Panc1 (cell line): ENCODE measurements at regions not wholly inside any gene's neighbourhood (a gene's known extent, or its start where the extent isn't known, plus 50 kb on each side); places are given as distances from the start of the nearest gene placed in this dataset.

ENCODE experiments used
- CTCF ChIP-seq: fragments of 450-650 bp; IDR thresholded peaks from 2 replicates; pipeline ENCODE4 v1.5.1; 2017; ENCODE audit warnings: mild to moderate bottlenecking
- POLR2AphosphoS5 ChIP-seq: IDR thresholded peaks from 2 replicates; pipeline ENCODE4 v1.6.1; 2012; ENCODE audit warnings: mild to moderate bottlenecking, low read depth, low read length, moderate library complexity
- TF ChIP-seq, protein P1 (sequence below), 2 experiments: IDR thresholded peaks; 2 replicates each; pipeline ENCODE4 v1.6.1; 2011 to 2012; ENCODE audit warnings: low read depth in 2 of 2, control low read depth in 1 of 2, low read length in 1 of 2, mild to moderate bottlenecking in 1 of 2, moderate library complexity in 1 of 2; ENCODE audit not compliant: insufficient read depth in 1 of 2

GRCh38 chr20:22810626-22811569 lies 224.2 kb upstream of the SSTR4 start:
- TF ChIP-seq CTCF (no peak), POLR2AphosphoS5 (no peak)
- TF ChIP-seq, protein P1, sequence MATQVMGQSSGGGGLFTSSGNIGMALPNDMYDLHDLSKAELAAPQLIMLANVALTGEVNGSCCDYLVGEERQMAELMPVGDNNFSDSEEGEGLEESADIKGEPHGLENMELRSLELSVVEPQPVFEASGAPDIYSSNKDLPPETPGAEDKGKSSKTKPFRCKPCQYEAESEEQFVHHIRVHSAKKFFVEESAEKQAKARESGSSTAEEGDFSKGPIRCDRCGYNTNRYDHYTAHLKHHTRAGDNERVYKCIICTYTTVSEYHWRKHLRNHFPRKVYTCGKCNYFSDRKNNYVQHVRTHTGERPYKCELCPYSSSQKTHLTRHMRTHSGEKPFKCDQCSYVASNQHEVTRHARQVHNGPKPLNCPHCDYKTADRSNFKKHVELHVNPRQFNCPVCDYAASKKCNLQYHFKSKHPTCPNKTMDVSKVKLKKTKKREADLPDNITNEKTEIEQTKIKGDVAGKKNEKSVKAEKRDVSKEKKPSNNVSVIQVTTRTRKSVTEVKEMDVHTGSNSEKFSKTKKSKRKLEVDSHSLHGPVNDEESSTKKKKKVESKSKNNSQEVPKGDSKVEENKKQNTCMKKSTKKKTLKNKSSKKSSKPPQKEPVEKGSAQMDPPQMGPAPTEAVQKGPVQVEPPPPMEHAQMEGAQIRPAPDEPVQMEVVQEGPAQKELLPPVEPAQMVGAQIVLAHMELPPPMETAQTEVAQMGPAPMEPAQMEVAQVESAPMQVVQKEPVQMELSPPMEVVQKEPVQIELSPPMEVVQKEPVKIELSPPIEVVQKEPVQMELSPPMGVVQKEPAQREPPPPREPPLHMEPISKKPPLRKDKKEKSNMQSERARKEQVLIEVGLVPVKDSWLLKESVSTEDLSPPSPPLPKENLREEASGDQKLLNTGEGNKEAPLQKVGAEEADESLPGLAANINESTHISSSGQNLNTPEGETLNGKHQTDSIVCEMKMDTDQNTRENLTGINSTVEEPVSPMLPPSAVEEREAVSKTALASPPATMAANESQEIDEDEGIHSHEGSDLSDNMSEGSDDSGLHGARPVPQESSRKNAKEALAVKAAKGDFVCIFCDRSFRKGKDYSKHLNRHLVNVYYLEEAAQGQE (IDR thresholded peaks at IDR 0.05; ENCODE audit: insufficient read depth in 1 of 2, low read depth in 2 of 2, low read length in 1 of 2), result no peak
